SU-DHL-6 (cell line): ENCODE measurements at regions not wholly inside any gene's neighbourhood (a gene's known extent, or its start where the extent isn't known, plus 50 kb on each side); places are given as distances from the start of the nearest gene placed in this dataset.

ENCODE experiments used
- H2AFZ ChIP-seq: fragments of 200-600 bp; sonication (generic); 2 replicates; pipeline ENCODE4 v1.6.1; 2014; ENCODE audit warnings: low read depth, mild to moderate bottlenecking, moderate library complexity, mixed read lengths, antibody characterized with exemption, low read length; ENCODE audit not compliant: severe bottlenecking
- H3F3A ChIP-seq: fragments of 200-600 bp; shearing (Covaris generic); 2 replicates; pipeline ENCODE4 v1.6.0; 2016; ENCODE audit warnings: antibody characterized with exemption, mild to moderate bottlenecking; ENCODE audit not compliant: insufficient read depth
- H3K27ac ChIP-seq: fragments of 200-600 bp; sonication (generic); 2 replicates; pipeline ENCODE4 v1.5.1; 2016; ENCODE audit warnings: low read depth, mild to moderate bottlenecking, low read length, moderate library complexity, mixed read lengths
- H3K27me3 ChIP-seq: fragments of 200-600 bp; sonication (generic), shearing (Covaris generic); 2 replicates; pipeline ENCODE4 v1.6.0; 2014; ENCODE audit warnings: mild to moderate bottlenecking, low read length
- H3K36me3 ChIP-seq: fragments of 200-600 bp; sonication (generic); 2 replicates; pipeline ENCODE4 v1.6.1; 2014; ENCODE audit warnings: mild to moderate bottlenecking, low read length, mixed read lengths
- H3K4me2 ChIP-seq: fragments of 300-600, 200-600 bp; shearing (Covaris generic), sonication (generic); 2 replicates; pipeline ENCODE4 v1.6.0; 2014; ENCODE audit warnings: low read length, low read depth, mild to moderate bottlenecking; ENCODE audit not compliant: poor library complexity, severe bottlenecking
- H3K4me3 ChIP-seq: fragments of 200-600 bp; sonication (generic); 2 replicates; pipeline ENCODE4 v1.5.1; 2014; ENCODE audit warnings: antibody characterized with exemption, low read length, mild to moderate bottlenecking, mixed read lengths; ENCODE audit not compliant: insufficient read depth, poor library complexity, severe bottlenecking
- H3K79me2 ChIP-seq: fragments of 200-600 bp; sonication (generic); 2 replicates; pipeline ENCODE4 v1.6.1; 2014; ENCODE audit warnings: mild to moderate bottlenecking, low read length, moderate library complexity; ENCODE audit not compliant: insufficient read depth
- H3K9ac ChIP-seq: fragments of 200-600 bp; sonication (generic); 2 replicates; pipeline ENCODE4 v1.7.0; 2014; ENCODE audit warnings: mild to moderate bottlenecking, low read length
- H3K9me2 ChIP-seq: fragments of 200-600 bp; sonication (generic); replicated peaks from 2 replicates; pipeline ENCODE4 v1.6.1; 2014; ENCODE audit warnings: low read length; ENCODE audit not compliant: insufficient read depth
- H3K9me3 ChIP-seq: fragments of 200-600 bp; sonication (generic); 2 replicates; pipeline ENCODE4 v1.6.1; 2014; ENCODE audit warnings: low read length, mixed read lengths; ENCODE audit not compliant: insufficient read depth
- H4K20me1 ChIP-seq: fragments of 200-600 bp; sonication (generic); 2 replicates; pipeline ENCODE4 v1.6.1; 2014; ENCODE audit warnings: low read depth, mild to moderate bottlenecking, antibody characterized with exemption, low read length, moderate library complexity, mixed read lengths
- CTCF ChIP-seq: fragments of 200-600 bp; sonication (generic); IDR thresholded peaks from one replicate; pipeline ENCODE4 v1.5.1; 2017; ENCODE audit warnings: antibody characterized with exemption, mild to moderate bottlenecking, low read length, moderate library complexity; ENCODE audit not compliant: insufficient read depth, poor library complexity, severe bottlenecking
- EZH2phosphoT487 ChIP-seq: fragments of 200-600 bp; sonication (generic), shearing (Covaris generic); conservative IDR thresholded peaks from 2 replicates; pipeline ENCODE4 v1.6.1; 2018; ENCODE audit warnings: mild to moderate bottlenecking, antibody characterized with exemption, low read length, moderate library complexity, mixed read lengths

GRCh38 chr5:5609935-5610334 lies 187.5 kb downstream of the ICE1 start:
- no peak overlapping the region for H3K4me3 ChIP-seq
- no peaks in the 10 kb centered on the region for H3K9me2 ChIP-seq
- no peaks in the 10 kb centered on the region for H3K27me3 ChIP-seq
- H4K20me1 ChIP-seq, result no peaks in the 10 kb centered on the region
- H2AFZ ChIP-seq, result no peak overlapping the region
- H3K9me3 ChIP-seq, result no peaks in the 10 kb centered on the region
- H3K36me3 ChIP-seq, result no peaks in the 10 kb centered on the region
- no peaks in the 10 kb centered on the region for H3F3A ChIP-seq
- TF ChIP-seq EZH2phosphoT487 (no peak), CTCF (no peak)
- no peak overlapping the region for H3K4me2 ChIP-seq
- H3K79me2 ChIP-seq, result no peaks in the 10 kb centered on the region
- no peak overlapping the region for H3K9ac ChIP-seq
- H3K27ac ChIP-seq, result no peak overlapping the region

- H2AFZ ChIP-seq, result no peak overlapping the region
- no peaks in the 10 kb centered on the region for H3K9me3 ChIP-seq
- H3K4me3 ChIP-seq, result no peak overlapping the region
- H3K4me2 ChIP-seq, result no peak overlapping the region
- no peaks in the 10 kb centered on the region for H4K20me1 ChIP-seq
- TF ChIP-seq CTCF, result no peak
- TF ChIP-seq EZH2phosphoT487, result no peak
- H3K9ac ChIP-seq, result no peak overlapping the region
- no peaks in the 10 kb centered on the region for H3F3A ChIP-seq
- no peaks in the 10 kb centered on the region for H3K27me3 ChIP-seq
- no peak overlapping the region for H3K27ac ChIP-seq
- no peaks in the 10 kb centered on the region for H3K36me3 ChIP-seq
- H3K79me2 ChIP-seq, result no peaks in the 10 kb centered on the region
- H3K9me2 ChIP-seq, result no peaks in the 10 kb centered on the region
Measured at GRCh38 chr5:5605170-5605764, 182.8 kb downstream of the ICE1 start.

DNA sequence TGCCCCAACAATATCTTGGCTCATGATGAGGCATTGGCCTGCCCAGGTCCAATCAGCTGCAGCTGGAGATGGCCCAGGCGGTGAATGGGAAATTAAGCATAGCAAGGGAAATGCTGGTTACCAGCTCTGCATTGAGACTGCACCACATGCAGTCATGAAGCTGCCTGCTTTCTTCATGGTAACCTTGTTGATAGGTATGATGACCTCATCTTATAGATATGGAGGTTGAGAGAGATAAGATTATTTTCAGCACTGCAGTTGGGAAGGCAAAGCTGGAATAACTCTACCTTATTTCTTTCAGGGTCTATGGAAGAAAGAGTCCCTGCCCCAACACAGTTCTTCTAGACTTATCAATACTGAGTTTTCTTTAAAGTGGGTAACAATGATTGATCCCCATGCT lies 180.1 kb downstream of the ICE1 start:
- H3K36me3 ChIP-seq, result no peaks in the 10 kb centered on the region
- H3K27me3 ChIP-seq, result no peaks in the 10 kb centered on the region
- H4K20me1 ChIP-seq, result no peaks in the 10 kb centered on the region
- no peak overlapping the region for H2AFZ ChIP-seq
- no peaks in the 10 kb centered on the region for H3K79me2 ChIP-seq
- H3K27ac ChIP-seq, result no peak overlapping the region
- H3K9me2 ChIP-seq, result no peaks in the 10 kb centered on the region
- no peak overlapping the region for H3K9ac ChIP-seq
- no peaks in the 10 kb centered on the region for H3K9me3 ChIP-seq
- H3F3A ChIP-seq, result no peaks in the 10 kb centered on the region
- no peak overlapping the region for H3K4me3 ChIP-seq
- H3K4me2 ChIP-seq, result no peak overlapping the region
- TF ChIP-seq EZH2phosphoT487, result no peak
- TF ChIP-seq CTCF, result no peak
